ENCODE measurements at regions not wholly inside any gene's neighbourhood (a gene's known extent, or its start where the extent isn't known, plus 50 kb on each side); places are given as distances from the start of the nearest gene placed in this dataset.

DNA sequence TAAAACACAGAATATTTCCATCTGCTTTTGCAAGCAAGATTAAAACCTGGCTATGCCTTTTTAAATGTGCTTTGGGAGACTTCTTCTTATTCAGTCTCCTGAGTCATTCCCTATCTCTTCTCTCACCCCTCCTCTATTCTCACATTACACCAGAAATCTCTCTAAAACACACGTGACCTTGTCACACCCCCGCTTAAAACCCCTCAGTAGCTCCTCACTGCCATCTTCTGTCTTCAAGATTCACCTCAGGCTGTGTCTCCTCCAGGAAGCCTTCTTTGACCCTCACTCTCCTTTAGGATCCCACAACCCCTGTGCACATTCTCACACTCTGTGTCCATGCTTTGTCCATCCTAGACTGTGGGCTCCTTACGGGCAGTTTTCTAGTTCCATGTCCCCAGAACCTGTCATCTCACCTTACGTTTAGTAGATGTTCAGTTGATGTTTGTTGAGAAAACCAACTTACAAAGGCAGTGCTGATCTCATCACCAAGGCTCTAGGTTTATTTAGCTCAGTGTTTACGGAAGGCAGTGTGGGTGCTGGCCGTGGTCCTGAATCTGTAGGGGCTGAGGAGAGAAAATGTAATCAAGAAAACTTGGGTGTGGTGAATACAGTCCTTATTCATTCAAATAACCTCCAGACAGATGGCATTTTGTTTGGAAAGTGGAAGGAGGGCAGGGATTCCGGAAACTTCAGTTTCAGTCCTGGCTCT lies 143.5 kb downstream of the DMRTA2 start:
- Histone ChIP-seq H3K4me3 (replicated peaks; ENCODE audit: low read depth, low read length) (no peak overlapping the region), H3K36me3 (ENCODE audit: control insufficient read depth, insufficient read depth, low read length) (no peaks in the 10 kb centered on the region), H3K27me3 (replicated peaks; ENCODE audit: control insufficient read depth, insufficient read depth, low read length) (no peaks in the 10 kb centered on the region)
- TF ChIP-seq, protein P1, sequence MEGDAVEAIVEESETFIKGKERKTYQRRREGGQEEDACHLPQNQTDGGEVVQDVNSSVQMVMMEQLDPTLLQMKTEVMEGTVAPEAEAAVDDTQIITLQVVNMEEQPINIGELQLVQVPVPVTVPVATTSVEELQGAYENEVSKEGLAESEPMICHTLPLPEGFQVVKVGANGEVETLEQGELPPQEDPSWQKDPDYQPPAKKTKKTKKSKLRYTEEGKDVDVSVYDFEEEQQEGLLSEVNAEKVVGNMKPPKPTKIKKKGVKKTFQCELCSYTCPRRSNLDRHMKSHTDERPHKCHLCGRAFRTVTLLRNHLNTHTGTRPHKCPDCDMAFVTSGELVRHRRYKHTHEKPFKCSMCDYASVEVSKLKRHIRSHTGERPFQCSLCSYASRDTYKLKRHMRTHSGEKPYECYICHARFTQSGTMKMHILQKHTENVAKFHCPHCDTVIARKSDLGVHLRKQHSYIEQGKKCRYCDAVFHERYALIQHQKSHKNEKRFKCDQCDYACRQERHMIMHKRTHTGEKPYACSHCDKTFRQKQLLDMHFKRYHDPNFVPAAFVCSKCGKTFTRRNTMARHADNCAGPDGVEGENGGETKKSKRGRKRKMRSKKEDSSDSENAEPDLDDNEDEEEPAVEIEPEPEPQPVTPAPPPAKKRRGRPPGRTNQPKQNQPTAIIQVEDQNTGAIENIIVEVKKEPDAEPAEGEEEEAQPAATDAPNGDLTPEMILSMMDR (IDR thresholded peaks at IDR 0.05; ENCODE audit: insufficient read depth, low read length, poor library complexity, severe bottlenecking): no peak
- no peak for DNase-seq (ENCODE audit: extremely low read depth, insufficient read length)

DNA sequence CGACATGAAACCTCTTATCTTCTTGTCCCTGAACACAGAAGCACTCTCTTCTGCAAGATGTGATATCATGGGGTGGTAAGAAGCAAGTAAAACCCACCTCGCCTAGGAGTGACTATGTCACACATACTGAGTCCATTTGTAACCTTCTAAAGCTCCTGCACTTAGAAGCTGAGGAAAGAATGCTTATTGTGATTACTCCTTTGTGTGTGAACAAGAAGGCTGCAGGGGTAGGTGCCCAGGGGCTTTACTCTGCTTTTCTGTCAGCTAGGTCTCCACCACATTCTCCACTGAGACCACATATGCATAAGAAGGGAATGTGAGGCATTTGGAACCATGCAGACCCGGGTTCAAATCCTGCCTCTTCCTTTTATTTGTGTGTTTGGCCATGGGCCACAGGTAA lies 144.3 kb downstream of the DMRTA2 start:
- Histone ChIP-seq H3K4me3 (replicated peaks; ENCODE audit: low read depth, low read length) (no peak overlapping the region), H3K27me3 (replicated peaks; ENCODE audit: control insufficient read depth, insufficient read depth, low read length) (no peaks in the 10 kb centered on the region), H3K36me3 (ENCODE audit: control insufficient read depth, insufficient read depth, low read length) (no peaks in the 10 kb centered on the region)
- TF ChIP-seq, protein P1 (IDR thresholded peaks at IDR 0.05; ENCODE audit: insufficient read depth, low read length, poor library complexity, severe bottlenecking): no peak
- DNase-seq (ENCODE audit: extremely low read depth, insufficient read length): no peak

- no peaks in the 10 kb centered on the region for H3K36me3 ChIP-seq (ENCODE audit: control insufficient read depth, insufficient read depth, low read length)
- H3K27me3 ChIP-seq (replicated peaks; ENCODE audit: control insufficient read depth, insufficient read depth, low read length): no peaks in the 10 kb centered on the region; the same call in 1 of the 2 replicates
- TF ChIP-seq, protein P1 (IDR thresholded peaks at IDR 0.05; ENCODE audit: insufficient read depth, low read length, poor library complexity, severe bottlenecking): no peak
- no peak overlapping the region for H3K4me3 ChIP-seq (replicated peaks; ENCODE audit: low read depth, low read length)
- DNase-seq (ENCODE audit: extremely low read depth, insufficient read length): no peak
Observed at GRCh38 chr1:50278410-50278809, 144.8 kb downstream of the DMRTA2 start.

DNA sequence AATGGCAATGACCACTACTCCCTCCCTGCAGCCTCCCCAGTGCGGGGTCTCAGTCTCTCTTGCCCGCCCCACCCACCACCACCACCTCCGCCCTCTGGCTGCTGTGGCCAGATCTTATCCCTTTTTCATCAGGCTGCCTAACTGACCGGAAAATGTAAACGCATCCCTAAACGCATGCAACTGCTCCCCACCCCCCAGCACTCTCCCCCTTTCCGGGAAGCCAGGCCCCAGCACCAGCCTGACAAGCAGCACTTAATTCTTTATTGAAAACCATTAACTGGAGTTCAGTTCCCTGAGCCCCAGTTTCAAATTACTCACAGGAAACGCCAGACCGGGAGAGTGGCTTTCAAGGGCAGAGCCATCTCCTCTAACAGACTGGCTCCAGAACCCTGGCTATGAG lies 147.7 kb downstream of the DMRTA2 start:
- TF ChIP-seq, protein P1 (IDR thresholded peaks at IDR 0.05; ENCODE audit: insufficient read depth, low read length, poor library complexity, severe bottlenecking): no peak
- no peaks in the 10 kb centered on the region; the same call in 1 of the 2 replicates for H3K27me3 ChIP-seq (replicated peaks; ENCODE audit: control insufficient read depth, insufficient read depth, low read length)
- H3K4me3 ChIP-seq (replicated peaks; ENCODE audit: low read depth, low read length): no peak overlapping the region
- H3K36me3 ChIP-seq (ENCODE audit: control insufficient read depth, insufficient read depth, low read length): no peaks in the 10 kb centered on the region
- DNase-seq (ENCODE audit: extremely low read depth, insufficient read length): no peak

- no peak overlapping the region for H3K4me3 ChIP-seq (replicated peaks; ENCODE audit: low read depth, low read length)
- no peak for DNase-seq (ENCODE audit: extremely low read depth, insufficient read length)
- H3K36me3 ChIP-seq (ENCODE audit: control insufficient read depth, insufficient read depth, low read length): no peaks in the 10 kb centered on the region
- H3K27me3 ChIP-seq (replicated peaks; ENCODE audit: control insufficient read depth, insufficient read depth, low read length): no peaks in the 10 kb centered on the region; the same call in 1 of the 2 replicates
- TF ChIP-seq, protein P1 (IDR thresholded peaks at IDR 0.05; ENCODE audit: insufficient read depth, low read length, poor library complexity, severe bottlenecking): no peak
Observed at GRCh38 chr1:50272912-50273311, 150.3 kb downstream of the DMRTA2 start.

Measured in GM06990 (cell line).